ENCODE measurements at regions not wholly inside any gene's neighbourhood (a gene's known extent, or its start where the extent isn't known, plus 50 kb on each side); places are given as distances from the start of the nearest gene placed in this dataset.

DNA sequence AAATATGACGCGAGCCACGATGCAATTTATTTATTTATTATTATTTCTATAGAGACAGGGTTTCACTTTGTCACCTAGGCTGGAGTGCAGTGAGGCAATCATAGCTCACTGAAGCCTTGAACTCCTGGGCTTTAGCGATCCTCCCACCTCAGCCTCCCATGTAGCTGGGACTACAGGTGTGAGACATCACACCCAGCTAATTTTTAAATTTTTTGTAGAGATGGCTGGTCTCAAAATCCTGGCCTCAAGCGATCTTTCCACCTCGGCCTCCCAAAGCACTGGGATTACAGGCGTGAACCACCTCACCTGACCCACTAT is 63.6 kb downstream of the IRF2BP2 start:
- Histone ChIP-seq H3K4me3 (replicated peaks in 1 of 3; ENCODE audit: low read depth in 2 of 3, low read length in 3 of 3) (no peak overlapping the region), H3K9me3 (replicated peaks in 1 of 2; ENCODE audit: control insufficient read depth in 1 of 2, insufficient read depth in 1 of 2, low read length in 2 of 2) (no peaks in the 10 kb centered on the region), H4K20me1 (ENCODE audit: insufficient read depth, low read length) (no peaks in the 10 kb centered on the region), H3K79me2 (ENCODE audit: insufficient read depth, low read length) (no peaks in the 10 kb centered on the region), H3K27ac (ENCODE audit: low read depth in 1 of 2, low read length in 2 of 2) (no peak overlapping the region), H2AFZ (ENCODE audit: insufficient read depth, low read depth, low read length, poor library complexity, severe bottlenecking) (no peak overlapping the region), H3K36me3 (replicated peaks in 1 of 2; ENCODE audit: control insufficient read depth in 1 of 2, insufficient read depth in 2 of 2, low read length in 2 of 2) (no peaks in the 10 kb centered on the region), H3K9ac (ENCODE audit: insufficient read depth, low read length, poor library complexity, severe bottlenecking) (no peak overlapping the region), H3K4me1 (ENCODE audit: control insufficient read depth in 1 of 2, insufficient read depth in 2 of 2, low read length in 2 of 2) (peaks cover 6% of the 10 kb centered on the region in 2 donors), H3K4me2 (replicated peaks; ENCODE audit: extremely low read depth, low read length, poor library complexity, severe bottlenecking) (no peak overlapping the region), H3K27me3 (ENCODE audit: control insufficient read depth in 2 of 2, insufficient read depth in 2 of 2, low read length in 2 of 2) (no peaks in the 10 kb centered on the region)
- Mint-ChIP-seq H3K36me3 (no peaks in the 10 kb centered on the region), H3K9me3 (no peaks in the 10 kb centered on the region), H3K27me3 (ENCODE audit: low read depth in 3 of 3) (peaks cover 3 to 10% (median 4%) of the 10 kb centered on the region in 3 donors), H3K4me1 (peaks cover 19% of the 10 kb centered on the region), H3K27ac (peak overlapping the region in 2 of 7 donors; percentile 15 to 35), H3K4me3 (no peak overlapping the region)
- WGBS (ENCODE audit: insufficient coverage): 83% methylated on average over 1 of the region's 7 CpGs
- peak in 1 of 3 donors; percentile 44 for DNase-seq
- intact Hi-C loops (cut with micrococcal nuclease): loop anchor here in 1 of 2 donors (10.0 kb wide), 1 partner anchor 48 kb away; no protein-coding TSS in a partner anchor
- TF ChIP-seq, protein P1, sequence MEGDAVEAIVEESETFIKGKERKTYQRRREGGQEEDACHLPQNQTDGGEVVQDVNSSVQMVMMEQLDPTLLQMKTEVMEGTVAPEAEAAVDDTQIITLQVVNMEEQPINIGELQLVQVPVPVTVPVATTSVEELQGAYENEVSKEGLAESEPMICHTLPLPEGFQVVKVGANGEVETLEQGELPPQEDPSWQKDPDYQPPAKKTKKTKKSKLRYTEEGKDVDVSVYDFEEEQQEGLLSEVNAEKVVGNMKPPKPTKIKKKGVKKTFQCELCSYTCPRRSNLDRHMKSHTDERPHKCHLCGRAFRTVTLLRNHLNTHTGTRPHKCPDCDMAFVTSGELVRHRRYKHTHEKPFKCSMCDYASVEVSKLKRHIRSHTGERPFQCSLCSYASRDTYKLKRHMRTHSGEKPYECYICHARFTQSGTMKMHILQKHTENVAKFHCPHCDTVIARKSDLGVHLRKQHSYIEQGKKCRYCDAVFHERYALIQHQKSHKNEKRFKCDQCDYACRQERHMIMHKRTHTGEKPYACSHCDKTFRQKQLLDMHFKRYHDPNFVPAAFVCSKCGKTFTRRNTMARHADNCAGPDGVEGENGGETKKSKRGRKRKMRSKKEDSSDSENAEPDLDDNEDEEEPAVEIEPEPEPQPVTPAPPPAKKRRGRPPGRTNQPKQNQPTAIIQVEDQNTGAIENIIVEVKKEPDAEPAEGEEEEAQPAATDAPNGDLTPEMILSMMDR (IDR thresholded peaks at IDR 0.05): no peak

DNA sequence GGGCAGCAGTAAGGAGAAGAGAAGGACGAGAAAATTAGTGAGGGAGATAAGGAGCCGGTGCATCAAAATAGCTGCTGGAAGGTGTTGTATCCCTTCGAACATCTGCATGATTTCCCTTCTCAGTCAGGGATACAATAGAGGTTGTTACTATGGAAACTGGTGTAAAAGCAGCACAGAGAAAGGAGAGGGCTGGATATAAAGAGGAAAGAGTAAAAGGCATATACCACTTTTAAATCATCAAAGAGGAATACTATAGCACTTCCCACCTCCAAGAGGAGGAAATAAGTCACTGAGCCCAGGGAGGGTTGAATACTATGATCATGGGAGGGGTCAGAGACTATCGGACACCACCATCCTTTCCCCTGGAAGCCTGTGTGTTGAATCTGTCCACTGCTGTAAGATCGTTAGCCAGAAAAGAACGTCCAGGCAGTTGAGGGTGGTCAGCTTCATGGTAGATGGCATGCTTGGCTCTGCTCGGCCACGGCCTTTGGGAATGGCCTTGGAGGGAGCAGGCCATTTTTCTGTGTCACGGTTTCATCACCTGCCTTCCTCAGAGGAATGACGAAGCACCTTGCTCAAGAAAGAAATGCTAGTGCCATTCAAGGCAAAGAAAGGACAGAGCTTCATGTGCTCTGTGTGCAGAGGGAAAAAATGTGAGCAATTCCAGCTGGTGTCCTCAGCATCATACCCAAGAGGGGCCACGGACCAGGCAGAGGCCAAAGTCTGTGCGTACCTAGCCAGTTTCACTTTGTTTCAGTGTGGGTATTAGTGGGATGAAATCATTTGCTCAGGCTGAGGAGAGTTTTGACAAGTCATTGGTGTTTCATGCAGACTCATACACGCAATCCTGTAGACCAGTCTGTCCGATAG is 64.2 kb downstream of the IRF2BP2 start:
- no peak overlapping the region for H3K9ac ChIP-seq (ENCODE audit: insufficient read depth, low read length, poor library complexity, severe bottlenecking)
- H3K4me1 ChIP-seq (ENCODE audit: control insufficient read depth in 1 of 2, insufficient read depth in 2 of 2, low read length in 2 of 2): peaks cover 6% of the 10 kb centered on the region in 2 donors
- H3K27me3 ChIP-seq (ENCODE audit: control insufficient read depth in 2 of 2, insufficient read depth in 2 of 2, low read length in 2 of 2): no peaks in the 10 kb centered on the region
- H3K9me3 ChIP-seq (replicated peaks in 1 of 2; ENCODE audit: control insufficient read depth in 1 of 2, insufficient read depth in 1 of 2, low read length in 2 of 2): no peaks in the 10 kb centered on the region
- peak in 1 of 3 donors; percentile 36 for DNase-seq
- H3K27ac ChIP-seq (ENCODE audit: low read depth in 1 of 2, low read length in 2 of 2): no peak overlapping the region
- H3K79me2 ChIP-seq (ENCODE audit: insufficient read depth, low read length): no peaks in the 10 kb centered on the region
- intact Hi-C loops (cut with micrococcal nuclease): loop anchor here in 1 of 2 donors (10.0 kb wide), 1 partner anchor 49 kb away; no protein-coding TSS in a partner anchor
- no peak overlapping the region for H3K4me2 ChIP-seq (replicated peaks; ENCODE audit: extremely low read depth, low read length, poor library complexity, severe bottlenecking)
- Mint-ChIP-seq H3K9me3 (no peaks in the 10 kb centered on the region), H3K4me1 (peaks cover 19% of the 10 kb centered on the region), H3K36me3 (no peaks in the 10 kb centered on the region), H3K27ac (peak overlapping the region in 4 of 7 donors; percentile 24 to 54 (median 34)), H3K27me3 (ENCODE audit: low read depth in 3 of 3) (peaks cover 3 to 13% (median 4%) of the 10 kb centered on the region in 3 donors), H3K4me3 (no peak overlapping the region)
- H3K36me3 ChIP-seq (replicated peaks in 1 of 2; ENCODE audit: control insufficient read depth in 1 of 2, insufficient read depth in 2 of 2, low read length in 2 of 2): no peaks in the 10 kb centered on the region
- H2AFZ ChIP-seq (ENCODE audit: insufficient read depth, low read depth, low read length, poor library complexity, severe bottlenecking): no peak overlapping the region
- TF ChIP-seq, protein P1 (IDR thresholded peaks at IDR 0.05): no peak
- WGBS (ENCODE audit: insufficient coverage): 92% methylated on average over 10 of the region's 14 CpGs
- H4K20me1 ChIP-seq (ENCODE audit: insufficient read depth, low read length): no peaks in the 10 kb centered on the region
- no peak overlapping the region for H3K4me3 ChIP-seq (replicated peaks in 1 of 3; ENCODE audit: low read depth in 2 of 3, low read length in 3 of 3)
